H9 (cell line): ENCODE measurements at regions not wholly inside any gene's neighbourhood (a gene's known extent, or its start where the extent isn't known, plus 50 kb on each side); places are given as distances from the start of the nearest gene placed in this dataset.

Experiments used
- DNase-seq: peaks from one replicate; pipeline ENCODE4 v3.0.0-alpha.2; 2017
- H2AFZ ChIP-seq: one replicate; pipeline ENCODE4 v1.6.1; 2013; ENCODE audit warnings: mild to moderate bottlenecking, low read length, control low read depth, moderate library complexity
- H2AK5ac ChIP-seq: 2 replicates; pipeline ENCODE4 v1.6.1; 2013; ENCODE audit warnings: low read length, control low read depth, mixed read lengths; ENCODE audit not compliant: insufficient read length
- H2BK120ac ChIP-seq: one replicate; pipeline ENCODE4 v1.6.1; 2013; ENCODE audit warnings: low read depth, mild to moderate bottlenecking, low read length, control low read depth, inconsistent platforms; ENCODE audit not compliant: poor library complexity, severe bottlenecking
- H2BK12ac ChIP-seq: 2 replicates; pipeline ENCODE4 v1.6.1; 2013; ENCODE audit warnings: low read length, control low read depth, mixed read lengths, low read depth; ENCODE audit not compliant: insufficient read length
- H2BK15ac ChIP-seq: 2 replicates; pipeline ENCODE4 v1.6.1; 2013; ENCODE audit warnings: low read depth, low read length, control low read depth
- H2BK20ac ChIP-seq: one replicate; pipeline ENCODE4 v1.6.1; 2013; ENCODE audit warnings: low read depth, mild to moderate bottlenecking, low read length, control low read depth, inconsistent platforms; ENCODE audit not compliant: poor library complexity, severe bottlenecking
- H2BK5ac ChIP-seq: 2 replicates; pipeline ENCODE4 v1.6.1; 2013; ENCODE audit warnings: low read length, control low read depth, mixed read lengths; ENCODE audit not compliant: insufficient read length
- H3K14ac ChIP-seq: 2 replicates; pipeline ENCODE4 v1.6.1; 2013; ENCODE audit warnings: low read length, control low read depth; ENCODE audit not compliant: insufficient read depth
- H3K18ac ChIP-seq: 2 replicates; pipeline ENCODE4 v1.6.1; 2013; ENCODE audit warnings: low read depth, mild to moderate bottlenecking, mixed read lengths, low read length, control low read depth; ENCODE audit not compliant: insufficient read length
- H3K23ac ChIP-seq: 2 replicates; pipeline ENCODE4 v1.6.1; 2013; ENCODE audit warnings: low read length, control low read depth, mixed read lengths, low read depth; ENCODE audit not compliant: insufficient read length
- H3K23me2 ChIP-seq: 2 replicates; pipeline ENCODE4 v1.6.1; 2013; ENCODE audit warnings: low read depth, mild to moderate bottlenecking, mixed read lengths, low read length, control low read depth; ENCODE audit not compliant: insufficient read length, poor library complexity, severe bottlenecking
- H3K27ac ChIP-seq: 2 replicates; pipeline ENCODE4 v1.5.1; 2013; ENCODE audit warnings: low read length, control low read depth, mixed read lengths, low read depth; ENCODE audit not compliant: insufficient read length
- H3K27me3 ChIP-seq: 2 replicates; pipeline ENCODE4 v1.6.1; 2013; ENCODE audit warnings: low read length, control low read depth, inconsistent platforms; ENCODE audit not compliant: insufficient read depth
- H3K4ac ChIP-seq: 2 replicates; pipeline ENCODE4 v1.6.1; 2013; ENCODE audit warnings: low read depth, mild to moderate bottlenecking, control low read depth, inconsistent platforms, low read length, moderate library complexity
- H3K4me1 ChIP-seq: 2 replicates; pipeline ENCODE4 v1.6.1; 2013; ENCODE audit warnings: low read length, control low read depth, inconsistent platforms; ENCODE audit not compliant: insufficient read depth
- H3K4me2 ChIP-seq: 2 replicates; pipeline ENCODE4 v1.6.1; 2013; ENCODE audit warnings: low read length, control low read depth, mixed read lengths; ENCODE audit not compliant: insufficient read length, insufficient read depth
- H3K56ac ChIP-seq: 2 replicates; pipeline ENCODE4 v1.6.1; 2013; ENCODE audit warnings: low read depth, mild to moderate bottlenecking, mixed read lengths, low read length, control low read depth; ENCODE audit not compliant: insufficient read length
- H3K79me1 ChIP-seq: 2 replicates; pipeline ENCODE4 v1.6.1; 2013; ENCODE audit warnings: low read depth, mild to moderate bottlenecking, moderate library complexity, low read length, control low read depth, inconsistent platforms; ENCODE audit not compliant: insufficient read depth, poor library complexity, severe bottlenecking
- H3K79me2 ChIP-seq: 2 replicates; pipeline ENCODE4 v1.6.1; 2013; ENCODE audit warnings: low read length, control low read depth, inconsistent platforms; ENCODE audit not compliant: insufficient read depth
- H3K9ac ChIP-seq: 2 replicates; pipeline ENCODE4 v1.6.1; 2013; ENCODE audit warnings: low read length, control low read depth, mixed read lengths; ENCODE audit not compliant: insufficient read length; ENCODE audit errors: extremely low read depth
- H3K9me3 ChIP-seq: one replicate; pipeline ENCODE4 v1.6.1; 2013; ENCODE audit warnings: low read depth, low read length, inconsistent platforms; ENCODE audit not compliant: control insufficient read depth
- H3T11ph ChIP-seq: one replicate; pipeline ENCODE4 v1.6.1; 2013; ENCODE audit warnings: mild to moderate bottlenecking, low read length, control low read depth, inconsistent platforms
- H4K20me1 ChIP-seq: one replicate; pipeline ENCODE4 v1.6.1; 2013; ENCODE audit not compliant: control insufficient read depth, insufficient read length, insufficient read depth
- H4K5ac ChIP-seq: 2 replicates; pipeline ENCODE4 v1.6.1; 2013; ENCODE audit warnings: low read depth, mild to moderate bottlenecking, mixed read lengths, low read length, control low read depth; ENCODE audit not compliant: insufficient read length
- H4K8ac ChIP-seq: replicated peaks from 2 replicates; pipeline ENCODE4 v1.6.1; 2013; ENCODE audit warnings: low read length, control low read depth, mixed read lengths, low read depth; ENCODE audit not compliant: insufficient read length
- H4K91ac ChIP-seq: 2 replicates; pipeline ENCODE4 v1.6.1; 2013; ENCODE audit warnings: low read depth, mild to moderate bottlenecking, moderate library complexity, mixed read lengths, low read length, control low read depth; ENCODE audit not compliant: insufficient read length
- H3K27ac Mint-ChIP-seq, 3 experiments: 2 replicates in 2 of 3; 3 replicates in 1 of 3; pipeline ENCODE4 v1.8.0; 2020 to 2021; ENCODE audit warnings: mixed read lengths in 3 of 3, mild to moderate bottlenecking in 1 of 3, moderate library complexity in 1 of 3
- H3K27me3 Mint-ChIP-seq: 2 replicates; pipeline ENCODE4 v1.8.0; 2021; ENCODE audit warnings: low read depth, mild to moderate bottlenecking, moderate library complexity, mixed read lengths
- H3K36me3 Mint-ChIP-seq, 3 experiments: 2 replicates in 2 of 3; 3 replicates in 1 of 3; pipeline ENCODE4 v1.8.0; 2020 to 2021; ENCODE audit warnings: low read depth in 3 of 3, mixed read lengths in 3 of 3; ENCODE audit not compliant: insufficient read depth in 1 of 3
- H3K4me1 Mint-ChIP-seq, 2 experiments: 2 replicates each; pipeline ENCODE4 v1.8.0; 2020; ENCODE audit warnings: mixed read lengths in 2 of 2
- H3K4me3 Mint-ChIP-seq, 2 experiments: 2 replicates in 1 of 2; 3 replicates in 1 of 2; pipeline ENCODE4 v1.8.0; 2020 to 2021; ENCODE audit warnings: mild to moderate bottlenecking in 2 of 2, mixed read lengths in 2 of 2, moderate library complexity in 1 of 2
- H3K9me3 Mint-ChIP-seq, 2 experiments: 2 replicates in 1 of 2; 3 replicates in 1 of 2; pipeline ENCODE4 v1.8.0; 2020; ENCODE audit warnings: mild to moderate bottlenecking in 2 of 2, mixed read lengths in 2 of 2, moderate library complexity in 1 of 2
- CTCF ChIP-seq: fragments of 200-600 bp; sonication (generic); conservative IDR thresholded peaks from 3 replicates; pipeline ENCODE4 v1.8.0; 2021; ENCODE audit warnings: antibody characterized with exemption, mild to moderate bottlenecking
- WGBS: extraction: QIAGEN DNeasy Blood & Tissue Kit; methylation state at CpG from one replicate; pipeline ENCODE4 v1.1.7; 2013; ENCODE audit warnings: missing lambda C conversion rate, low lambda C conversion rate, mixed read lengths; ENCODE audit not compliant: insufficient read length; ENCODE audit errors: extremely low coverage; 5-methylcytosine and 5-hydroxymethylcytosine counted together

GRCh38 chr5:68424799-68425537, 209.4 kb downstream of the PIK3R1 start:
- Histone ChIP-seq H4K20me1 (no peaks in the 10 kb centered on the region), H3K9me3 (no peaks in the 10 kb centered on the region), H2BK12ac (no peak overlapping the region), H3K79me1 (no peaks in the 10 kb centered on the region), H3K14ac (no peak overlapping the region), H4K5ac (no peak overlapping the region), H3K23ac (no peak overlapping the region), H2AFZ (no peak overlapping the region), H2BK20ac (no peak overlapping the region), H3K27ac (no peak overlapping the region), H2BK5ac (no peak overlapping the region), H3K56ac (no peak overlapping the region), H2BK15ac (no peak overlapping the region), H3T11ph (no peak overlapping the region), H4K8ac (no peak overlapping the region), H4K91ac (no peak overlapping the region), H3K4me1 (no peaks in the 10 kb centered on the region), H3K4ac (no peak overlapping the region), H2AK5ac (no peak overlapping the region), H3K4me2 (no peak overlapping the region), H3K18ac (no peak overlapping the region), H3K79me2 (no peaks in the 10 kb centered on the region), H2BK120ac (no peak overlapping the region), H3K23me2 (no peaks in the 10 kb centered on the region), H3K9ac (no peak overlapping the region), H3K27me3 (no peaks in the 10 kb centered on the region)
- no peak for TF ChIP-seq CTCF
- no peak overlapping the region for H3K4me3 Mint-ChIP-seq
- peaks cover 4 to 11% of the 10 kb centered on the region in 2 experiments; a peak in 2 of 4 replicates for H3K4me1 Mint-ChIP-seq
- no peak overlapping the region for H3K27ac Mint-ChIP-seq
- no peaks in the 10 kb centered on the region; the same call in 1 of the 2 replicates for H3K27me3 Mint-ChIP-seq
- DNase-seq = no peak
- no CpG with 5 or more reads among the region's 6 CpGs for WGBS
- no peaks in the 10 kb centered on the region for H3K9me3 Mint-ChIP-seq
- H3K36me3 Mint-ChIP-seq = no peaks in the 10 kb centered on the region; a peak in 1 of 7 replicates
